HG03558 (cell line): ENCODE measurements at regions not wholly inside any gene's neighbourhood (a gene's known extent, or its start where the extent isn't known, plus 50 kb on each side); places are given as distances from the start of the nearest gene placed in this dataset.

Source experiments
- ATAC-seq: cut with Tn5 transposase; IDR thresholded peaks from one replicate; pipeline ENCODE4 v1.9.1; 2021; ENCODE audit warnings: moderate number of reproducible peaks; ENCODE audit not compliant: unreplicated experiment; ENCODE audit errors: extremely low read depth

- ATAC-seq, result no peak
These were observed 148.2 kb downstream of the CAAP1 start for GRCh38 chr9:26744191-26744965.

DNA sequence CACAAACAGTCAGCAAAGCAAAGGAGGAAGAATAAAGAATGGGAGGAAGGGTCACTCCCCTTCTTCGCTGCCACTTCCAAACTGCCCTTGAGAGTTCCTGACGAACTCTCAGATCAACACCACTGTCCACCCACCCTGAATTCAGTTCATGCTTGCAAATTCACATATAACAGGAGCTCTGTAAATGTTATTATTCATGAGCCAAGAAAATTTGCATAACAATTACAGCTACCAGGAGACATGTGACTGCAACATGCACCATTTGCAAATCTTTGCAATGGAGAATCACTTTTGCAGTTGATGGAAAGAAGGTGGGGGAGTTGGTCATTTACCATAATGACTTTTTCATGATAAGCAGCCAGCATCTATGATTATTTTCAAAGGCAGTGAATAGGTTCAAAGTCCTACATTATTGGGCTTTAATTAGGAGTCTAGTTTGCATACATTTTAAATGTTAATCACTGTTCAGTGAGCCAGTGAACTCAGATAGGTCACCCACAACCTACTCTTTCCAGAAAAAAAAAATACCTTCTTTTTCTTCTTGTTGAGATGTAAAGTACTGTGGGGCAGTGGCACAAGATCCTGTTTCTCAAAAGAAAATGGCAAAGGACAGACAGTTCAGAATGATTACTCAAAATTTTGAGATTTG is 149.7 kb downstream of the CAAP1 start:
- ATAC-seq, result no peak

GRCh38 chr9:26735160-26735559 is 157.4 kb downstream of the CAAP1 start:
- ATAC-seq, result no peak

DNA sequence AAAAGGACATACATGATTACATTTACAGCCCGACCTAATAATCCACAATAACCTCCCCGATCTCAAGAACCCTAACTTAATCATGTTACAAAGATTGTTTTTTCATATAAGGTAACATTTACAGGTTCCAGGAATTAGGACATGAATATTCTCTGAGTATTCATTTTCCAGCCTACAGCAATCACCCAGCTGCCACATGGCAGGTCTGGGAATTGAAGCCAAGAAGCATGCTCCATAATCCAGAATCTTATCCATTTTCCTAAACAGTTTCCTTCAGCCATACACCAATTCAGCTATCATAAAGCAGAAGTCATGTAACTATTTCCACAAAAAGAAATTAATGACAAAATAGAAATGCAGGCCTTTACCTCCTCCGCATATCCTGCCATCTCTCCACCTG is 163.4 kb downstream of the CAAP1 start:
- ATAC-seq, result no peak

DNA sequence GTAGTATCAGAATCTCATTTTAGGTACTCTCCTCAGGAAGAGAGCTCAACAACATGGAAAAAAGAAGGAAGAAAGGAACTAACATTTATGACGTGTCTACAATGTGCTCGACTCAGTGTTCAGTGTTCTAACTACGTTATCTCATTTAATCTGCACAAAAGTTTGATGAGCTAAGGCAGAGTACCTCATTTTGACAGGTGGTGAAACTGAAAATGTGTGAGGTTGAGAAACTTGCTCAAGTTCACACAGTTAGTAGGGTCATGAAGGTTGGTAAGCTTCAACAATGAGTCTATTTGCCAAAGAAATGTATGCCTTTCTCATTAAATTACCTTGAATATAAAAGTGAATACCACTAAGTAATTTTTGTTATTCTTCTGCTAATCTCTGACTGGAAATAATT is 165.1 kb downstream of the CAAP1 start:
- ATAC-seq, result peak; percentile 66

DNA sequence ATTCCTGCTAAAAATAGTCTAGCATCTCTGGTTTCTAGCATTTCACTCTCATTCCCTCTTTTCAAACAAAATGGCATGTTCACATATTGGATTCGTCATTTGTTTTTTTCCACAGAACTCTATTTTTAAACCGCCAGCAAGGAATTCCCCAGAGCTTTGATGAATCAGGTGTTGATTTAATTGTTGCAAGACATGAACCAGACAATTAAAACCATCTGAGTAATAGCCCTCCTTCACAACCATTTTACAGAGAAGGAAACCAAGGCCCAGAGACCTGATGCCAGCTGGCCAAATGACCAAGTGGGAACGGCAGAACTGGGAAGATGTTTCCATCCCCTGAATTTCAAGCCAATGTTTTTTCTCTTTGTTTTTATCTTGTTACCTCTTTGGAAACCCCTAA is 167.0 kb downstream of the CAAP1 start:
- no peak for ATAC-seq

- ATAC-seq, result no peak
These were observed 169.1 kb downstream of the CAAP1 start for GRCh38 chr9:26723486-26723885.

GRCh38 chr9:26722755-26723154 is 169.8 kb downstream of the CAAP1 start:
- no peak for ATAC-seq

- no peak for ATAC-seq
These were observed 182.6 kb downstream of the CAAP1 start for GRCh38 chr9:26710008-26710407.

DNA sequence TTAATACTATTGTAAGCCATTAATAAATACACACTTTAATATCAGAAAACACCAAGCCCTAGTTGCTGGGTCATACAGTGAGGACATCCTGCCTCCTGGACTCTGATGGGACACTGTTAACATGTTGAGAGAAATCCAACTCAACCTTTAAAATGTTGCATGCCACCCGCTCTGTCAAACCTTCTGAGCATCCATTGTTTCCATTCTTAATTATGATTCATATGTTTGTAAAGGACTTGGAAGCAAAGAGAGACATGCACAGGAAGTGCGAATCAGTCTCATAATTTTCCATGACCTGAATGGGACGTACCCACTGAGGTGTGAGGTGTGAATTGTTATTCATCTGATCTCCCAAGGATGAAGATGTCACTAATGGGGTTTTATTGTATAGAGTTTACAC is 186.4 kb downstream of the CAAP1 start:
- no peak for ATAC-seq

- no peak for ATAC-seq
These were observed 197.3 kb downstream of the CAAP1 start for GRCh38 chr9:26695298-26695622.

- ATAC-seq, result no peak
These were observed 198.0 kb downstream of the CAAP1 start for GRCh38 chr9:26694381-26695297.

GRCh38 chr9:26689041-26689440 is 203.6 kb downstream of the CAAP1 start:
- ATAC-seq, result no peak

- ATAC-seq, result no peak
These were observed 205.2 kb downstream of the CAAP1 start for GRCh38 chr9:26687421-26687820.

DNA sequence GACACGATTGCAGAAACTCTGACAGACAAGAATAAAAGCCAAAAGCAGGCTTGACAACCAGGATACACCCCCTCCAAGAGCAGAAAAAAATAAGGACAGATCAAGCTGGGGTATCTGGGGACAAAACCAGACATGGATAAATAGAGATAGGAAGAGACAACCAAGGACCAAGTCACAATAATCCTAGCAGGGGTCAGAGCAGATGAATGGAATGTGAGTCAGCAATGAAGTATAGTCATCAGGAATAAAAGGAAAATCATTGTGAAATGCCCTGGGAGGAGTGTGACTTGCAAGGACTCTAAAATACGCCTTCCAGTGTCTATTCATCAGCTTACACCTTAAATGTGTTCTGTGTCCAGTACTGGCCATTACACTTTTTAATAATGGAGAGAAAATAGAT is 206.8 kb downstream of the CAAP1 start:
- no peak for ATAC-seq

GRCh38 chr9:26684029-26684428 is 208.6 kb downstream of the CAAP1 start:
- no peak for ATAC-seq

GRCh38 chr9:26682796-26683496 is 209.7 kb downstream of the CAAP1 start:
- ATAC-seq, result no peak

GRCh38 chr9:26682041-26682440 is 210.6 kb downstream of the CAAP1 start:
- no peak for ATAC-seq

DNA sequence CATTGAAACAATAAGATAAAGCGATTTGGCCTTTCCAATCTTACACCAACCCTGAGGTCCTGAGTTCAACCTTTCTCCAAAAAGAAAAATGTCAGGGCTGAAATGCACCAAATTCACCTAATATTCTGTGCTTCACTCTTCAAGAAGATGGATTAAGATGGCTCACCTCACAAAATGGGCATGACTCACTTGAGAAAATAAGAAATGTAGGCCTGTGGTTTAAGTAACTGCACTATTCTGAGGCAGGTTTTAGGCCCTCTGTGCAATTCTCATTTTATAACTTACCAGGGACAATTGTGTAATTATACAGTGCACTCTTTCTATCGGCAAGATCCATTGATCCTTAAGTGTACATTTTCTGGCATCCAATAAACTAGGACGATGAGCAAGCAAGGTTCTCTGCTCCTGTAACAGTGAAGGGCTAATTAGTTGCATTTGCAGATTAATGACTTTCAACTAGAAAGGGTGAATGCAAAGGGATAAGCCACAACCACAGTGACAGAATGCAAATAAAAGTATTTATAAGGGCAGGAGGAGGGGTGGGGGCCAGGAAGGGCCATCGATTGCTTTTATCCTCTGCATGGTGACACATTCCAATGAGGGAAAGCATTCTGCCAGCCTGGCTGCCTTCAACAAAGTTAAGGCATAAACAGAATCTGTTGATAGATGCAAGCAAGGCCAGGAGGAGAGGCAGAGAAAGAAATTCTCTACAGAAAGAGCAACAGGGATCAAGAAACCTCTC is 214.5 kb downstream of the CAAP1 start:
- ATAC-seq, result no peak

GRCh38 chr9:26675035-26675434 is 217.6 kb downstream of the CAAP1 start:
- ATAC-seq, result no peak
